ENCODE measurements at regions not wholly inside any gene's neighbourhood (a gene's known extent, or its start where the extent isn't known, plus 50 kb on each side); places are given as distances from the start of the nearest gene placed in this dataset.

DNA sequence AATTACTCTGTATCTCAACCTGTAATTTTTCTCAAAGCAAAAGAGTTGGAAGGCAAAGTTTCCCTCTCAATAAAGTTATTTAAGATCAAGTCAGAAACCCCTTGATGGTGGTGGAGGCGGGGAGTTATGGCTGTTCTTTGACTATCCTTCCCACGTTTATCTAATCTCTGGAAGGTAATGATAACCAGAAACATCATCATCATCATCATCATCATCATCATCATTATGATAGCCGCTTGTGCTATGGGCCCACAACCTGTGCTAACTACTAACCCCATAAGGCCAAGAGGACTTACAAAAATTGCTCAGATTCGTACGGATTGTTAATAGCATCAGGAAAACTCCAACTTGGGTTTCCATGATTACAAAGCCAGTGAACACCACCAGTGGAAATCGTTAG is 502.3 kb downstream of the SH2D4B start:
- Histone ChIP-seq H3K56ac (replicated peaks; ENCODE audit: insufficient read length, low read depth, low read length) (no peak overlapping the region), H3K79me2 (ENCODE audit: control insufficient read depth in 1 of 2, insufficient read depth in 2 of 2, low read length in 2 of 2) (no peaks in the 10 kb centered on the region), H3K27ac (ENCODE audit: low read depth, low read length) (no peak overlapping the region), H3K4me1 (replicated peaks in 1 of 4; ENCODE audit: control insufficient read depth in 3 of 4, insufficient read depth in 4 of 4, low read length in 3 of 4) (peaks cover 0 to 3% (median under 1%) of the 10 kb centered on the region in 4 experiments; a peak in 1 of 7 replicates), H4K91ac (replicated peaks; ENCODE audit: insufficient read length, low read length) (no peak overlapping the region), H3K4me2 (ENCODE audit: insufficient read depth in 1 of 2, low read depth in 2 of 2, low read length in 2 of 2) (no peak overlapping the region), H2BK20ac (ENCODE audit: low read length) (no peak overlapping the region), H4K20me1 (replicated peaks in 1 of 2; ENCODE audit: control insufficient read depth in 1 of 2, insufficient read depth in 2 of 2, low read length in 2 of 2) (no peaks in the 10 kb centered on the region), H3K23me2 (ENCODE audit: low read depth, low read length) (no peaks in the 10 kb centered on the region), H3K4ac (replicated peaks; ENCODE audit: insufficient read length, low read depth, low read length) (no peak overlapping the region), H3K4me3 (ENCODE audit: extremely low read depth in 1 of 4, insufficient read depth in 2 of 4, low read depth in 3 of 4, low read length in 4 of 4) (no peak overlapping the region), H3K9ac (replicated peaks in 1 of 4; ENCODE audit: extremely low read depth in 1 of 4, low read depth in 3 of 4, low read length in 3 of 4) (no peak overlapping the region), H2AFZ (ENCODE audit: low read length) (no peak overlapping the region), H3K27me3 (replicated peaks in 1 of 4; ENCODE audit: control insufficient read depth in 3 of 4, extremely low read depth in 1 of 4, insufficient read depth in 3 of 4, low read length in 3 of 4) (no peaks in the 10 kb centered on the region), H3K36me3 (ENCODE audit: control insufficient read depth in 2 of 4, insufficient read depth in 4 of 4, low read length in 3 of 4) (no peaks in the 10 kb centered on the region), H2BK5ac (ENCODE audit: low read depth, low read length) (no peak overlapping the region), H2AK5ac (ENCODE audit: low read depth, low read length) (no peak overlapping the region), H3K23ac (ENCODE audit: insufficient read length) (no peak overlapping the region), H4K5ac (ENCODE audit: insufficient read length, low read depth, low read length) (no peak overlapping the region), H3K18ac (ENCODE audit: extremely low read depth, low read length) (no peak overlapping the region), H2BK120ac (replicated peaks; ENCODE audit: low read depth, low read length) (no peak overlapping the region), H3K14ac (ENCODE audit: insufficient read length) (no peak overlapping the region), H3K9me3 (ENCODE audit: insufficient read depth in 2 of 2, low read depth in 1 of 2, low read length in 1 of 2) (no peaks in the 10 kb centered on the region), H4K8ac (ENCODE audit: extremely low read depth, insufficient read depth, low read length) (no peak overlapping the region), H3K79me1 (ENCODE audit: low read depth, low read length) (no peaks in the 10 kb centered on the region), H2BK15ac (ENCODE audit: low read length) (no peak overlapping the region), H2BK12ac (ENCODE audit: low read depth, low read length) (no peak overlapping the region)
- 92% methylated on average over 6 of the region's 6 CpGs; no CpG with 5 or more reads in 1 of the 2 experiments for WGBS, 2 experiments (ENCODE audit: extremely low coverage in 1 of 2, insufficient coverage in 1 of 2, insufficient read length in 1 of 2, insufficient replicate concordance in 2 of 2, low coverage in 1 of 2, low lambda C conversion rate in 2 of 2, missing lambda C conversion rate in 1 of 2)
- FAIRE-seq (no peak), DNase-seq (ENCODE audit: low read depth in 1 of 2, low spot score in 2 of 2) (no peak)
- CTCF ChIA-PET (ENCODE audit: partially characterized antibody), result no interaction called here
- POLR2A ChIA-PET (ENCODE audit: partially characterized antibody), result no interaction called here
- no peak for TF ChIP-seq YY1 (IDR thresholded peaks at IDR 0.05; ENCODE audit: low read depth, low read length)
- TF ChIP-seq SIX5 (IDR thresholded peaks at IDR 0.05; ENCODE audit: low read depth, low read length), result no peak
- no peak for TF ChIP-seq SP1 (IDR thresholded peaks at IDR 0.05; ENCODE audit: low read depth, low read length)
- TF ChIP-seq TCF12 (IDR thresholded peaks at IDR 0.05; ENCODE audit: low read depth, low read length), result no peak
- TF ChIP-seq RBBP5 (IDR thresholded peaks at IDR 0.05; ENCODE audit: borderline replicate concordance, low read depth, low read length), result no peak
- TF ChIP-seq SIRT6 (IDR thresholded peaks at IDR 0.05; ENCODE audit: low read length), result no peak
- TF ChIP-seq RNF2 (IDR thresholded peaks at IDR 0.05; ENCODE audit: borderline replicate concordance, low read depth, low read length, missing control alignments, poor library complexity, severe bottlenecking), result no peak
- no peak for TF ChIP-seq EGR1 (IDR thresholded peaks at IDR 0.05; ENCODE audit: borderline replicate concordance, low read depth, low read length)
- TF ChIP-seq CTBP2 (IDR thresholded peaks at IDR 0.05; ENCODE audit: borderline replicate concordance, insufficient read depth, insufficient read length, low read length), result no peak
